ENCODE measurements at regions not wholly inside any gene's neighbourhood (a gene's known extent, or its start where the extent isn't known, plus 50 kb on each side); places are given as distances from the start of the nearest gene placed in this dataset.

GRCh38 chr20:57894096-57894495 lies 184.3 kb upstream of the PMEPA1 start:
- Histone ChIP-seq H3K4me1 (ENCODE audit: insufficient read depth, low read length) (no peaks in the 10 kb centered on the region), H3K27me3 (ENCODE audit: insufficient read depth, low read length) (0 out of 2 replicates have a peak, but pooled peaks cover 2% of the 10 kb centered on the region), H3K27ac (ENCODE audit: insufficient read length, low read depth, low read length) (no peak overlapping the region), H2AK5ac (ENCODE audit: insufficient read length, low read length) (no peak overlapping the region), H3K79me2 (ENCODE audit: insufficient read depth, low read length) (no peaks in the 10 kb centered on the region), H3K4ac (ENCODE audit: low read depth, low read length) (no peak overlapping the region), H4K8ac (replicated peaks; ENCODE audit: insufficient read length, low read depth, low read length) (no peak overlapping the region), H2AFZ (ENCODE audit: low read length) (no peak overlapping the region), H3K4me2 (ENCODE audit: insufficient read depth, insufficient read length, low read length) (no peak overlapping the region), H4K91ac (ENCODE audit: insufficient read length, low read depth, low read length) (no peak overlapping the region), H2BK15ac (ENCODE audit: low read depth, low read length) (no peak overlapping the region), H3K56ac (ENCODE audit: insufficient read length, low read depth, low read length) (no peak overlapping the region), H3K14ac (ENCODE audit: insufficient read depth, low read length) (no peak overlapping the region), H3K79me1 (ENCODE audit: insufficient read depth, low read depth, low read length, poor library complexity, severe bottlenecking) (no peaks in the 10 kb centered on the region), H2BK12ac (ENCODE audit: insufficient read length, low read depth, low read length) (no peak overlapping the region), H4K5ac (ENCODE audit: insufficient read length, low read depth, low read length) (no peak overlapping the region), H3K9ac (ENCODE audit: extremely low read depth, insufficient read length, low read length) (no peak overlapping the region), H2BK5ac (ENCODE audit: insufficient read length, low read length) (no peak overlapping the region), H3K9me3 (ENCODE audit: control insufficient read depth, low read depth, low read length) (no peaks in the 10 kb centered on the region), H2BK120ac (ENCODE audit: low read depth, low read length, poor library complexity, severe bottlenecking) (no peak overlapping the region), H3K18ac (ENCODE audit: insufficient read length, low read depth, low read length) (no peak overlapping the region), H2BK20ac (ENCODE audit: low read depth, low read length, poor library complexity, severe bottlenecking) (no peak overlapping the region), H3K23ac (ENCODE audit: insufficient read length, low read depth, low read length) (no peak overlapping the region), H3T11ph (ENCODE audit: low read length) (no peak overlapping the region), H3K23me2 (ENCODE audit: insufficient read length, low read depth, low read length, poor library complexity, severe bottlenecking) (no peaks in the 10 kb centered on the region), H4K20me1 (ENCODE audit: control insufficient read depth, insufficient read depth, insufficient read length) (no peaks in the 10 kb centered on the region)
- Mint-ChIP-seq H3K4me3 (no peak overlapping the region; a peak in 1 of 5 replicates), H3K4me1 (peaks cover 14 to 23% of the 10 kb centered on the region in 2 experiments), H3K36me3 (ENCODE audit: insufficient read depth in 1 of 3, low read depth in 3 of 3) (no peaks in the 10 kb centered on the region), H3K27ac (peak overlapping the region in 1 of 3 experiments; percentile 76; a peak in 1 of 7 replicates), H3K27me3 (ENCODE audit: low read depth) (peaks cover 13% of the 10 kb centered on the region), H3K9me3 (no peaks in the 10 kb centered on the region)
- TF ChIP-seq CTCF (conservative IDR thresholded peaks at IDR 0.05) = no peak
- no peak for DNase-seq
- no CpG with 5 or more reads among the region's 10 CpGs for WGBS (ENCODE audit: extremely low coverage, insufficient read length, low lambda C conversion rate)
